Skeletal muscle tissue (tissue), 3 donors: ENCODE measurements at regions not wholly inside any gene's neighbourhood (a gene's known extent, or its start where the extent isn't known, plus 50 kb on each side); places are given as distances from the start of the nearest gene placed in this dataset.

ENCODE experiments used
- H3K27ac ChIP-seq: one replicate; pipeline ENCODE4 v1.7.0; 2013; ENCODE audit warnings: mild to moderate bottlenecking, low read depth, low read length, inconsistent platforms
- H3K27me3 ChIP-seq, 3 donors: one replicate each; pipeline ENCODE4 v1.7.0; 2013; ENCODE audit warnings: low read length in 3 of 3; ENCODE audit not compliant: control insufficient read depth in 3 of 3, insufficient read depth in 3 of 3
- H3K36me3 ChIP-seq, 3 donors: one replicate each; pipeline ENCODE4 v1.7.0; 2013; ENCODE audit warnings: low read length in 3 of 3; ENCODE audit not compliant: control insufficient read depth in 3 of 3, insufficient read depth in 3 of 3
- H3K4me1 ChIP-seq, 3 donors: one replicate each; pipeline ENCODE4 v1.7.0; 2013; ENCODE audit warnings: low read length in 3 of 3, mild to moderate bottlenecking in 3 of 3; ENCODE audit not compliant: control insufficient read depth in 3 of 3, insufficient read depth in 3 of 3
- H3K4me3 ChIP-seq, 3 donors: one replicate each; pipeline ENCODE4 v1.7.0; 2013; ENCODE audit warnings: low read length in 3 of 3
- H3K9ac ChIP-seq, 3 donors: one replicate each; pipeline ENCODE4 v1.7.0; 2013; ENCODE audit warnings: low read length in 3 of 3, mild to moderate bottlenecking in 3 of 3, moderate library complexity in 2 of 3, low read depth in 1 of 3
- H3K9me3 ChIP-seq, 3 donors: one replicate each; pipeline ENCODE4 v1.7.0; 2013; ENCODE audit warnings: low read length in 3 of 3; ENCODE audit not compliant: control insufficient read depth in 3 of 3
- donor health status: Osteomylitis.

GRCh38 chr1:87165177-87165576 is 163.5 kb upstream of the LMO4 start:
- Histone ChIP-seq H3K36me3 (no peaks in the 10 kb centered on the region), H3K27me3 (peaks cover 0 to 3% (median 0%) of the 10 kb centered on the region in 3 donors), H3K27ac (no peak overlapping the region), H3K9ac (no peak overlapping the region), H3K9me3 (no peaks in the 10 kb centered on the region), H3K4me3 (no peak overlapping the region), H3K4me1 (no peaks in the 10 kb centered on the region)

- H3K36me3 ChIP-seq = no peaks in the 10 kb centered on the region
- H3K4me1 ChIP-seq = no peaks in the 10 kb centered on the region
- no peak overlapping the region for H3K9ac ChIP-seq
- H3K4me3 ChIP-seq = no peak overlapping the region
- peaks cover 0 to 3% (median 0%) of the 10 kb centered on the region in 3 donors for H3K27me3 ChIP-seq
- no peak overlapping the region for H3K27ac ChIP-seq
- H3K9me3 ChIP-seq = no peaks in the 10 kb centered on the region
Measured at GRCh38 chr1:87167157-87167789, 161.4 kb upstream of the LMO4 start.

GRCh38 chr1:87167848-87168525 is 160.7 kb upstream of the LMO4 start:
- peaks cover 0 to 3% (median 0%) of the 10 kb centered on the region in 3 donors for H3K27me3 ChIP-seq
- H3K9me3 ChIP-seq = no peaks in the 10 kb centered on the region
- H3K4me1 ChIP-seq = no peaks in the 10 kb centered on the region
- H3K36me3 ChIP-seq = no peaks in the 10 kb centered on the region
- H3K27ac ChIP-seq = no peak overlapping the region
- no peak overlapping the region for H3K4me3 ChIP-seq
- H3K9ac ChIP-seq = no peak overlapping the region

- no peak overlapping the region for H3K27ac ChIP-seq
Measured at GRCh38 chr1:87169263-87169910, 159.3 kb upstream of the LMO4 start.

GRCh38 chr1:87170157-87170556 is 158.5 kb upstream of the LMO4 start:
- no peak overlapping the region for H3K27ac ChIP-seq
- no peak overlapping the region for H3K9ac ChIP-seq
- H3K4me3 ChIP-seq = no peak overlapping the region
- no peaks in the 10 kb centered on the region for H3K4me1 ChIP-seq
- H3K27me3 ChIP-seq = peaks cover 0 to 3% (median 0%) of the 10 kb centered on the region in 3 donors
- H3K9me3 ChIP-seq = no peaks in the 10 kb centered on the region
- no peaks in the 10 kb centered on the region for H3K36me3 ChIP-seq

More at GRCh38 chr1:87169263-87169910, 159.3 kb upstream of the LMO4 start:
- no peaks in the 10 kb centered on the region for H3K9me3 ChIP-seq
- H3K9ac ChIP-seq = no peak overlapping the region
- no peaks in the 10 kb centered on the region for H3K36me3 ChIP-seq
- no peaks in the 10 kb centered on the region for H3K4me1 ChIP-seq
- no peak overlapping the region for H3K4me3 ChIP-seq
- H3K27me3 ChIP-seq = peaks cover 0 to 3% (median 0%) of the 10 kb centered on the region in 3 donors

GRCh38 chr1:87170931-87171598 is 157.6 kb upstream of the LMO4 start:
- Histone ChIP-seq H3K9ac (no peak overlapping the region), H3K36me3 (no peaks in the 10 kb centered on the region)

GRCh38 chr1:87173231-87173630 is 155.4 kb upstream of the LMO4 start:
- Histone ChIP-seq H3K27me3 (peaks cover 0 to 2% (median 0%) of the 10 kb centered on the region in 3 donors), H3K4me1 (no peaks in the 10 kb centered on the region), H3K36me3 (no peaks in the 10 kb centered on the region), H3K9ac (no peak overlapping the region), H3K4me3 (no peak overlapping the region), H3K9me3 (no peaks in the 10 kb centered on the region), H3K27ac (no peak overlapping the region)

More at GRCh38 chr1:87170931-87171598, 157.6 kb upstream of the LMO4 start:
- H3K27me3 ChIP-seq = peaks cover 0 to 3% (median 0%) of the 10 kb centered on the region in 3 donors
- no peaks in the 10 kb centered on the region for H3K9me3 ChIP-seq
- no peak overlapping the region for H3K4me3 ChIP-seq
- no peak overlapping the region for H3K27ac ChIP-seq
- no peaks in the 10 kb centered on the region for H3K4me1 ChIP-seq

GRCh38 chr1:87174724-87175245 is 153.9 kb upstream of the LMO4 start:
- peaks cover 0 to 2% (median 0%) of the 10 kb centered on the region in 3 donors for H3K27me3 ChIP-seq
- H3K27ac ChIP-seq = no peak overlapping the region
- no peaks in the 10 kb centered on the region for H3K9me3 ChIP-seq
- no peak overlapping the region for H3K4me3 ChIP-seq
- no peak overlapping the region for H3K9ac ChIP-seq
- H3K36me3 ChIP-seq = no peaks in the 10 kb centered on the region
- H3K4me1 ChIP-seq = no peaks in the 10 kb centered on the region

GRCh38 chr1:87176087-87176486 is 152.6 kb upstream of the LMO4 start:
- Histone ChIP-seq H3K4me3 (no peak overlapping the region), H3K27ac (no peak overlapping the region), H3K9me3 (no peaks in the 10 kb centered on the region), H3K4me1 (peaks cover 0 to 3% (median 0%) of the 10 kb centered on the region in 3 donors), H3K9ac (no peak overlapping the region), H3K27me3 (peaks cover 0 to 2% (median 0%) of the 10 kb centered on the region in 3 donors), H3K36me3 (no peaks in the 10 kb centered on the region)
